Spleen (tissue), 11 donors: ENCODE measurements at regions not wholly inside any gene's neighbourhood (a gene's known extent, or its start where the extent isn't known, plus 50 kb on each side); places are given as distances from the start of the nearest gene placed in this dataset.

Experiments
- DNase-seq: peaks from one replicate; pipeline ENCODE4 v3.0.0-alpha.2; 2020
- H3K27ac ChIP-seq, 8 donors: fragments of 200-600 bp; sonication (generic) in 7 of 8; 1 replicate in 4 of 8; 2 replicates in 4 of 8; pipeline versions ENCODE4 v1.5.0 to v1.8.0; 2016 to 2021; ENCODE audit warnings: inconsistent platforms in 4 of 8, mild to moderate bottlenecking in 4 of 8, moderate library complexity in 1 of 8
- H3K27me3 ChIP-seq, 7 donors: fragments of 200-600 bp; sonication (generic) in 6 of 7; replicated peaks in 1 of 7; 1 replicate in 4 of 7; 2 replicates in 3 of 7; pipeline versions ENCODE4 v1.5.0 to v1.8.0; 2016 to 2021; ENCODE audit warnings: inconsistent platforms in 3 of 7, mild to moderate bottlenecking in 1 of 7
- H3K36me3 ChIP-seq, 6 donors: fragments of 200-600 bp; sonication (generic) in 5 of 6; 1 replicate in 4 of 6; 2 replicates in 2 of 6; pipeline versions ENCODE4 v1.5.0 to v1.8.0; 2016 to 2021; ENCODE audit warnings: inconsistent platforms in 2 of 6
- H3K4me1 ChIP-seq, 6 donors: fragments of 200-600 bp; sonication (generic) in 5 of 6; 1 replicate in 3 of 6; 2 replicates in 3 of 6; pipeline versions ENCODE4 v1.5.0 to v1.8.0; 2016 to 2021; ENCODE audit warnings: inconsistent platforms in 3 of 6
- H3K4me3 ChIP-seq, 8 donors: fragments of 200-600 bp; sonication (generic) in 7 of 8; 1 replicate in 4 of 8; 2 replicates in 4 of 8; pipeline versions ENCODE4 v1.5.0 to v1.8.0; 2016 to 2021; ENCODE audit warnings: inconsistent platforms in 4 of 8, mild to moderate bottlenecking in 4 of 8, moderate library complexity in 2 of 8
- H3K9me3 ChIP-seq, 8 donors: fragments of 200-600 bp; sonication (generic) in 7 of 8; 1 replicate in 4 of 8; 2 replicates in 4 of 8; pipeline versions ENCODE4 v1.5.0 to v1.8.0; 2016 to 2021; ENCODE audit warnings: inconsistent platforms in 4 of 8
- CTCF ChIP-seq, 11 experiments: fragments of 200-600 bp in 7 of 11; fragments of 450-650 bp in 4 of 11; sonication (generic) in 4 of 11; IDR thresholded peaks in 8 of 11; conservative IDR thresholded peaks in 3 of 11; 1 replicate in 7 of 11; 2 replicates in 4 of 11; pipeline versions ENCODE4 v1.4.0 to v1.8.0; 2016 to 2021; ENCODE audit warnings: antibody characterized with exemption in 11 of 11, inconsistent platforms in 4 of 11, mild to moderate bottlenecking in 1 of 11
- POLR2A ChIP-seq, 3 donors: fragments of 450-650 bp; IDR thresholded peaks; one replicate each; pipeline ENCODE4 v1.5.1; 2017; ENCODE audit warnings: antibody characterized with exemption in 3 of 3, mild to moderate bottlenecking in 1 of 3
- POLR2AphosphoS5 ChIP-seq, 3 donors: sonication (generic); formaldehyde crosslinking; IDR thresholded peaks; one replicate each; pipeline ENCODE4 v1.5.1; 2017; ENCODE audit warnings: antibody characterized with exemption in 3 of 3
- WGBS, 5 donors: extraction: QIAGEN DNeasy Blood & Tissue Kit in 3 of 5; methylation state at CpG; one replicate each; pipeline versions ENCODE4 v1.1.5 to v1.1.7; 2013 to 2018; 5-methylcytosine and 5-hydroxymethylcytosine counted together
- intact Hi-C: fragments of 100-400 bp; cut with DNase I; formaldehyde crosslinking; loops from one replicate; pipeline ENCODE4 v1.15.0; 2023; ENCODE audit warnings: low total_unique reads
- donor health status: healthy with polysubstance abuse.
- donor health status: DM: no; HTN: no; CAD: no; lungs with moderate emphysema.
- donor health status: DM: no; HTN: no; CAD: no.
- donor health status: Bipolar disorder and iron deficiency.
- donor health status: healthy.
- donor health status: DM: no; HTN: no; CAD: no.
- donor health status: DM: yes; HTN: yes; CAD: no.

GRCh38 chr5:158543539-158544387, 556.0 kb downstream of the EBF1 start:
- intact Hi-C loops = no loop called here
- no peak overlapping the region for H3K4me3 ChIP-seq
- no peaks in the 10 kb centered on the region for H3K36me3 ChIP-seq
- no peak overlapping the region for H3K27ac ChIP-seq
- no peak for DNase-seq
- no peaks in the 10 kb centered on the region for H3K27me3 ChIP-seq
- TF ChIP-seq POLR2A (IDR thresholded peaks at IDR 0.05) = no peak
- no peak for TF ChIP-seq POLR2AphosphoS5 (IDR thresholded peaks at IDR 0.05)
- no peak for TF ChIP-seq CTCF (IDR thresholded peaks at IDR 0.05 in 8 of 11, conservative IDR thresholded peaks at IDR 0.05 in 3 of 11)
- H3K4me1 ChIP-seq = peaks cover 0 to 14% (median 0%) of the 10 kb centered on the region in 6 donors
- H3K9me3 ChIP-seq = peaks cover 0 to 12% (median 4%) of the 10 kb centered on the region in 8 donors
- 80 to 89% (median 84%) methylated on average over 6 of the region's 6 CpGs for WGBS, 5 donors

- DNase-seq = no peak
- H3K4me1 ChIP-seq = peaks cover 0 to 19% (median 3%) of the 10 kb centered on the region in 6 donors
- TF ChIP-seq POLR2AphosphoS5 (IDR thresholded peaks at IDR 0.05) (no peak), POLR2A (IDR thresholded peaks at IDR 0.05) (no peak), CTCF (IDR thresholded peaks at IDR 0.05 in 8 of 11, conservative IDR thresholded peaks at IDR 0.05 in 3 of 11) (no peak)
- no peaks in the 10 kb centered on the region for H3K36me3 ChIP-seq
- H3K4me3 ChIP-seq = no peak overlapping the region
- no peak overlapping the region for H3K27ac ChIP-seq
- intact Hi-C loops = no loop called here
- H3K9me3 ChIP-seq = no peaks in the 10 kb centered on the region
- WGBS, 5 donors = 51 to 64% (median 60%) methylated on average over 9 of the region's 9 CpGs
- peaks cover 0 to 4% (median 0%) of the 10 kb centered on the region in 7 donors for H3K27me3 ChIP-seq
Measured at GRCh38 chr5:158541536-158542297, 558.0 kb downstream of the EBF1 start.

GRCh38 chr5:158538506-158539074, 561.1 kb downstream of the EBF1 start:
- Histone ChIP-seq H3K36me3 (no peaks in the 10 kb centered on the region), H3K27ac (no peak overlapping the region), H3K27me3 (peaks cover 0 to 4% (median 0%) of the 10 kb centered on the region in 7 donors), H3K9me3 (no peaks in the 10 kb centered on the region), H3K4me1 (peaks cover 0 to 10% (median 3%) of the 10 kb centered on the region in 6 donors), H3K4me3 (no peak overlapping the region)
- WGBS, 5 donors = 39 to 48% (median 41%) methylated on average over 7 of the region's 7 CpGs
- no peak for TF ChIP-seq POLR2AphosphoS5 (IDR thresholded peaks at IDR 0.05)
- no peak for TF ChIP-seq CTCF (IDR thresholded peaks at IDR 0.05 in 8 of 11, conservative IDR thresholded peaks at IDR 0.05 in 3 of 11)
- no peak for TF ChIP-seq POLR2A (IDR thresholded peaks at IDR 0.05)
- intact Hi-C loops = no loop called here
- DNase-seq = no peak
